Colonic mucosa (tissue), 4 donors: ENCODE measurements at regions not wholly inside any gene's neighbourhood (a gene's known extent, or its start where the extent isn't known, plus 50 kb on each side); places are given as distances from the start of the nearest gene placed in this dataset.
"Not testable (repeated sequence)": the region's sequence is repeated elsewhere in the genome, so short reads cannot be mapped to it uniquely, and the experiment has no call there.

Source experiments
- DNase-seq: peaks from one replicate; pipeline ENCODE4 v3.0.0-alpha.2; 2020
- H3K27ac ChIP-seq: fragments of 200-600 bp; one replicate; pipeline ENCODE4 v1.8.0; 2021
- H3K27me3 ChIP-seq: fragments of 200-600 bp; one replicate; pipeline ENCODE4 v1.8.0; 2021
- H3K36me3 ChIP-seq: fragments of 200-600 bp; one replicate; pipeline ENCODE4 v1.8.0; 2021
- H3K4me1 ChIP-seq: fragments of 200-600 bp; one replicate; pipeline ENCODE4 v1.8.0; 2021; ENCODE audit warnings: mild to moderate bottlenecking
- H3K4me3 ChIP-seq: fragments of 200-600 bp; one replicate; pipeline ENCODE4 v1.8.0; 2021
- H3K9ac ChIP-seq, 2 donors: one replicate each; pipeline ENCODE4 v1.7.0; 2013; ENCODE audit warnings: control low read depth in 2 of 2, low read depth in 2 of 2, low read length in 2 of 2
- H3K9me3 ChIP-seq: fragments of 200-600 bp; one replicate; pipeline ENCODE4 v1.8.0; 2021
- intact Hi-C: fragments of 100-400 bp; cut with DNase I; formaldehyde crosslinking; loops from one replicate; pipeline ENCODE4 v1.14.1; 2022
- TF ChIP-seq, protein P1 (sequence below): fragments of 200-600 bp; IDR thresholded peaks from one replicate; pipeline ENCODE4 v1.8.0; 2022; ENCODE audit warnings: antibody characterized with exemption, mild to moderate bottlenecking
- donor health status: healthy.
- donor health status: DM: no; HTN: no; CAD: no.
- donor health status: DM: no; HTN: no; CAD: no.

DNA sequence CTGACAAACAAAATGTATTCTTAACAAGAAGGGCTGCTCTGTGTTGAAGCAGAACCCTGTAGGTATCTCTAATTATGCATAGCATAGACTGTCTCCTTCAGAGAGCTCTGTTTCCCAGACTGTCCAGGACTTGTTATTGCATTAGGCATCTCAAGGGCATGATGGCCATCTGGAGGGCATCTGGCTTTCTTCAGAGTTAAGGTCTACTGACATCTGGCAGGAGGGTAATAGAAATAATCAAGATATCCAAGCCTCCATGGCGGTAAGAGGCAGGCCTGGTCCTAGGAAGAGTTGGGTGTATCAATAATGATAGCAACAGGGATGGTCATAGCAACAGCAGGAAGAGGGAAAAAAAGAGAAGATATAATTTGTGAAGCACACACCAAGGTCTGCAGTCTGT, 161.2 kb downstream of the TTC8 start:
- DNase-seq = no peak
- intact Hi-C loops = no loop called here
- Histone ChIP-seq H3K9ac (no peak overlapping the region), H3K9me3 (no peaks in the 10 kb centered on the region), H3K36me3 (no peaks in the 10 kb centered on the region), H3K27me3 (no peaks in the 10 kb centered on the region), H3K27ac (no peak overlapping the region), H3K4me1 (no peaks in the 10 kb centered on the region), H3K4me3 (no peak overlapping the region)
- TF ChIP-seq, protein P1, sequence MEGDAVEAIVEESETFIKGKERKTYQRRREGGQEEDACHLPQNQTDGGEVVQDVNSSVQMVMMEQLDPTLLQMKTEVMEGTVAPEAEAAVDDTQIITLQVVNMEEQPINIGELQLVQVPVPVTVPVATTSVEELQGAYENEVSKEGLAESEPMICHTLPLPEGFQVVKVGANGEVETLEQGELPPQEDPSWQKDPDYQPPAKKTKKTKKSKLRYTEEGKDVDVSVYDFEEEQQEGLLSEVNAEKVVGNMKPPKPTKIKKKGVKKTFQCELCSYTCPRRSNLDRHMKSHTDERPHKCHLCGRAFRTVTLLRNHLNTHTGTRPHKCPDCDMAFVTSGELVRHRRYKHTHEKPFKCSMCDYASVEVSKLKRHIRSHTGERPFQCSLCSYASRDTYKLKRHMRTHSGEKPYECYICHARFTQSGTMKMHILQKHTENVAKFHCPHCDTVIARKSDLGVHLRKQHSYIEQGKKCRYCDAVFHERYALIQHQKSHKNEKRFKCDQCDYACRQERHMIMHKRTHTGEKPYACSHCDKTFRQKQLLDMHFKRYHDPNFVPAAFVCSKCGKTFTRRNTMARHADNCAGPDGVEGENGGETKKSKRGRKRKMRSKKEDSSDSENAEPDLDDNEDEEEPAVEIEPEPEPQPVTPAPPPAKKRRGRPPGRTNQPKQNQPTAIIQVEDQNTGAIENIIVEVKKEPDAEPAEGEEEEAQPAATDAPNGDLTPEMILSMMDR = no peak

DNA sequence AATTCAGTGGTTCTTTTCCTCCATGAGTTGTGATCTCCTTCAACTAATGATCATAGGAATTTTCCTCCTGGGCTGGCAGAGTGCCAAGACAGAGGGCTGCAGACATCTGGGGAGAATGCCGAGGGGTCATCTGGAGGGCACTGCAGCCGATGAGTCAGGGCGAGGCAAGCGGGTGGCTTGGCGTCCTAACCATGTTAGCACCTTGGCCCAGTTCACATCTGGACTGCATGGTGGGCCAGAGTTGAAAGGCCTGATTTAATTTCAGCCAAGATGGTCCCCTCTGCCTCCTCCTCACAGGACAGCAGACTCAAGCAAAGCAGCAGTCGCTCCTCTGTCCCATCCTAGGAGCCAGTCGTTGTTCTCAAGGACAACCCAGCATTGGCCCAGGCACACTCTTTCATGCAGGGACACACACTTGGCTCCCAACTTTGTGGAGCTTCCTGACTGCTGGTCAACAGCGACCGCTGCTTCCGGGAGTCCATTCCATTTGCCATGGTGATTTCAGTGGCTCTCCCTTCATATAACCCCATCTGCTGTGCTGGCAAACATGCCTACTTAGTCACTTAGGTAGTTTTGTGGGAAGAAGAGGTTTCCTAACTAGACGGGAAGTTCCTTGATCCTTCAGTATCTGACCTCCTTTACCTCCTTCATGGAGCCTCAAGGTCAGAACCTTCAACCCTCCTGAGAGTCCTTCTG, 161.8 kb downstream of the TTC8 start:
- intact Hi-C loops = no loop called here
- no peaks in the 10 kb centered on the region for H3K27me3 ChIP-seq
- no peak overlapping the region for H3K9ac ChIP-seq
- no peak overlapping the region for H3K4me3 ChIP-seq
- no peaks in the 10 kb centered on the region for H3K4me1 ChIP-seq
- no peaks in the 10 kb centered on the region for H3K36me3 ChIP-seq
- no peaks in the 10 kb centered on the region for H3K9me3 ChIP-seq
- no peak overlapping the region for H3K27ac ChIP-seq
- TF ChIP-seq, protein P1 = no peak
- DNase-seq = no peak

DNA sequence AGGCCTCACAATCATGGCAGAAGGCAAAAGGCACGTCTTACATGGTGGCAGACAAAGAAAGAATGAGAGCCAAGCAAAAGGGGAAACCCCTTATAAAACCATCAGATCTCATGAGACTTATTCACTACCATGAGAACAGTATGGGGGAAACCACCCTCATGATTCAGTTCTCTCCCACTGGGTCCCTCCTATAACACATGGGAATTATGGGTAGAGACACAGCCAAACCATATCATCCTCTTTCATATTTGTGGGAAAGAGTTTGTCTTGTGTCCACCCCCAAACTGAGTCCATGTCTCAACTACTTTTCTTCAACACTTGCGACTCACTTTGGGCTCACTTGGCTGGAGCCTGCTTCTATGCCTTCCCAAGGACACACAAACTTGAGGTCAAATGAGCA, 162.5 kb downstream of the TTC8 start:
- H3K36me3 ChIP-seq, DNase-seq, H3K27ac ChIP-seq, H3K9me3 ChIP-seq, H3K4me3 ChIP-seq, H3K4me1 ChIP-seq, intact Hi-C loops, H3K9ac ChIP-seq, H3K27me3 ChIP-seq: not testable (repeated sequence)

DNA sequence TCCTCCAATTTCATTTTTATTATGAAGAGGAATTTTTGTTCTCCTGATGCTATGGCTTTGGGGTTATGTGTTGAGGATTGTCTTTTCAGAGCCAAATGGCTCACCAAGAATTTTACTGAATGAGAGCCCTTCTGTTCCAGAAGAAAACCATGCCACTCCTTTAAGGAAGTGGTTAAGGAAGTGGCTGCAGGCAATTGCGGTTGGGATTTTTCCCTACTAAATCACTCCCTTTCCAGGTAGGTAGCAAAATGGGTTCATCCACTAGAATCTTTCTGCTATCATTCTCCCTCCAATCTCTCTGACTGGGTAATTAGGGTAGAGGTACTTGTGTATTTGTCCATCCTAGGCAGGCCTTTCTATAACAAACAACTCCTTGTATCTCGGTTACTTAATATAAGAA, 163.1 kb downstream of the TTC8 start:
- Histone ChIP-seq H3K4me1 (no peaks in the 10 kb centered on the region), H3K9ac (no peak overlapping the region), H3K27me3 (no peaks in the 10 kb centered on the region), H3K9me3 (no peaks in the 10 kb centered on the region), H3K4me3 (no peak overlapping the region), H3K27ac (no peak overlapping the region), H3K36me3 (no peaks in the 10 kb centered on the region)
- DNase-seq = no peak
- TF ChIP-seq, protein P1 = no peak
- intact Hi-C loops = no loop called here

DNA sequence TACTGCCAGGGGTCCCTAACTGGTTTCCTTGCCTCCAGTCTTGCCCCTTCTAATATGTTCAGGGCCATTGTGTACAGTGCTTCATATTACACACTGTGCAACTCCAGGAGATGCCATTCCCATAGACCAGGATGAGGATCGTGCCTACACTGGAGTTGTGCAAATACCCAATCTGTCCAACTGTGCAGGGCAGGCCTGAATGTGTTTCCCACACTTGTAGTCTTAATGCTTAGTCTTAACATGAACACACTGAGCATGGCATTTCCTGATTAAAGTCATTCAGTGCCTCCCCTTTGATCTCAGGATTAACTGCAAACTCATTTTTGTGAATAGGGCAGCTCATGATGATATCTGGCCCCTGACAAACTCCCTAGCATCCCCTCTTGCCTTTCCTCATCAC, 165.5 kb downstream of the TTC8 start:
- H3K9ac ChIP-seq = no peak overlapping the region

DNA sequence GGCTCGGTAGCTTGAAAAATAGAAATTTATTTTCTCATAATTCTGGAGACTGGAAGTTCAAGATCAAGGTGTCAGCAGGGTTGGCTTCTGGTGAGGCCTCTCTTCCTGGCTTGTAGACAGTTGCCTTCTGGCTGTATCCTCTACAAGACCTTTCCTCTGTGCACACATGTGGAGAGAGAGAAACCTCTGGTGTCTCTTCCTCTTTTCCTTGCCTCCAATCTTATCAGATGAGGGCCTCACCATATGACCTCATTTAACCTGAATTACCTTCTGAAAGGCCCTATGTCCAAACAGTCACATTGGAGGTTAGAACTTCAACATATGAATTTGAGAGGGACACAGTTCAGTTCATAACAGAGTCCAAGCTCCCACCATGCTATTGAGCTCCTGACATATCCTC, 166.4 kb downstream of the TTC8 start:
- H3K36me3 ChIP-seq = no peaks in the 10 kb centered on the region
- no peak overlapping the region for H3K9ac ChIP-seq
- H3K27me3 ChIP-seq = no peaks in the 10 kb centered on the region
- H3K4me3 ChIP-seq = no peak overlapping the region
- intact Hi-C loops = no loop called here
- DNase-seq = no peak
- TF ChIP-seq, protein P1 = no peak
- no peak overlapping the region for H3K27ac ChIP-seq
- H3K4me1 ChIP-seq = no peaks in the 10 kb centered on the region
- H3K9me3 ChIP-seq = no peaks in the 10 kb centered on the region

More for the DNA sequence above, 165.5 kb downstream of the TTC8 start:
- H3K27ac ChIP-seq = no peak overlapping the region
- no peaks in the 10 kb centered on the region for H3K27me3 ChIP-seq
- no peaks in the 10 kb centered on the region for H3K36me3 ChIP-seq
- no peaks in the 10 kb centered on the region for H3K4me1 ChIP-seq
- TF ChIP-seq, protein P1 = no peak
- intact Hi-C loops = no loop called here
- no peaks in the 10 kb centered on the region for H3K9me3 ChIP-seq
- no peak overlapping the region for H3K4me3 ChIP-seq
- DNase-seq = no peak
